ENCODE measurements at regions not wholly inside any gene's neighbourhood (a gene's known extent, or its start where the extent isn't known, plus 50 kb on each side); places are given as distances from the start of the nearest gene placed in this dataset.

- no peak for DNase-seq
Measured at GRCh38 chr18:75654386-75654785, 226.9 kb upstream of the SMIM21 start.

GRCh38 chr18:75652528-75652927 lies 225.0 kb upstream of the SMIM21 start:
- no peak for DNase-seq

- DNase-seq: no peak
Measured at GRCh38 chr18:75644871-75645270, 217.4 kb upstream of the SMIM21 start.

GRCh38 chr18:75643083-75643482 lies 215.6 kb upstream of the SMIM21 start:
- no peak for DNase-seq

GRCh38 chr18:75639472-75639831 lies 211.9 kb upstream of the SMIM21 start:
- no peak for DNase-seq

- DNase-seq: no peak
Measured at GRCh38 chr18:75638776-75639471, 211.4 kb upstream of the SMIM21 start.

GRCh38 chr18:75638223-75638775 lies 210.8 kb upstream of the SMIM21 start:
- DNase-seq: no peak

GRCh38 chr18:75635096-75635495 lies 207.6 kb upstream of the SMIM21 start:
- no peak for DNase-seq

- DNase-seq: no peak
Measured at GRCh38 chr18:75625966-75626365, 198.5 kb upstream of the SMIM21 start.

- no peak for DNase-seq
Measured at GRCh38 chr18:75624869-75625268, 197.4 kb upstream of the SMIM21 start.

- no peak for DNase-seq
Measured at GRCh38 chr18:75621818-75622217, 194.3 kb upstream of the SMIM21 start.

GRCh38 chr18:75618146-75618545 lies 190.6 kb upstream of the SMIM21 start:
- DNase-seq: no peak

- DNase-seq: no peak
Measured at GRCh38 chr18:75612456-75612855, 185.0 kb upstream of the SMIM21 start.

- no peak for DNase-seq
Measured at GRCh38 chr18:75607701-75608100, 180.2 kb upstream of the SMIM21 start.

GRCh38 chr18:75592527-75592926 lies 165.0 kb upstream of the SMIM21 start:
- no peak for DNase-seq

GRCh38 chr18:75588412-75588811 lies 160.9 kb upstream of the SMIM21 start:
- no peak for DNase-seq

- no peak for DNase-seq
Measured at GRCh38 chr18:75587131-75587530, 159.6 kb upstream of the SMIM21 start.

GRCh38 chr18:75586130-75586889 lies 158.8 kb upstream of the SMIM21 start:
- no peak for DNase-seq

GRCh38 chr18:75582940-75583339 lies 155.4 kb upstream of the SMIM21 start:
- DNase-seq: no peak

- no peak for DNase-seq
Measured at GRCh38 chr18:75582406-75582821, 154.9 kb upstream of the SMIM21 start.

GRCh38 chr18:75581336-75582131 lies 154.0 kb upstream of the SMIM21 start:
- DNase-seq: no peak

GRCh38 chr18:75574187-75574586 lies 146.7 kb upstream of the SMIM21 start:
- DNase-seq: no peak

GRCh38 chr18:75563150-75563549 lies 135.6 kb upstream of the SMIM21 start:
- no peak for DNase-seq

GRCh38 chr18:75562216-75562615 lies 134.7 kb upstream of the SMIM21 start:
- no peak for DNase-seq
